NCI-H526 treated with DMSO at 0.1 percent for 48 hours (cell line): ENCODE measurements at regions not wholly inside any gene's neighbourhood (a gene's known extent, or its start where the extent isn't known, plus 50 kb on each side); places are given as distances from the start of the nearest gene placed in this dataset.

Experiments used
- DNase-seq: peaks from one replicate; lab custom pipeline; 2025; lab: John Stamatoyannopoulos, UW

DNA sequence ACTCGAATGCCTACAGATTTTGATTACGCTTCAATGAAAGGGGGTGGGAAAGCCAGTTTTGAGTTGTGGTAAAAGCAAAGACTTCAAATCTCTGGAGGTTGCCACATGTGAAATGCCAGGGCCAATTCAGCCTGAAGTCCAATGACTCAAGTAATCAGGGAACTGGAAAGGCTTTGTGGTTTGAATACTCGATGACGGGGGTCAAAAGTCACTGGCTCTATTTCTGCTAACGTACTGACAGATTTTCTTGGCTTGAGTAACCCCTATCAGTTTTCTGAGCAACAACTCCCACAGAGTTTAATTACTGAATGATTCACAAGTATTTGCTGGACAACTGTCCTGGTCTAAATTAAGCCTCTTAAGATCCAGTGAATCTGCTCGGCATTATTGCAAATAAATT lies 152.2 kb downstream of the SIPA1L2 start:
- DNase-seq: no peak

DNA sequence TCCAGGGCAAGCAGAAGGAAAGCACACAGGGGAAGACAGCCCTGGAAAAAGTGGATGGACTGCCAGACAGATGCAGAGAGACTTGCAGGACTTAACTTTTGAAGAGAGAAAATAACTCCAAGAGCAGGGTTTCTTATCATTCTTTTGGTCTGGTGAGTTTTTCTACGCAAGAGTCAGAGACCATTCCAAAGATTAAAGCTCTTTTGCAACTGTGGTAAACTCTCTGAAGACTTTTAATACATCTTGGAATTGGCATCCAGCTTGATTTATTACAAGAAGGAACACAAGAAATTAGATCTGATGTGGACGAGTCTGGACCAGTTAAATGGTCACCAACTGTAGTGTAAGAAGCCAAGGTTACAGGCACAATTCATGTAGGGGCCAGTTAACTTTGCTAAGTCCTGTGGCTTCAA lies 153.4 kb downstream of the SIPA1L2 start:
- DNase-seq: no peak

DNA sequence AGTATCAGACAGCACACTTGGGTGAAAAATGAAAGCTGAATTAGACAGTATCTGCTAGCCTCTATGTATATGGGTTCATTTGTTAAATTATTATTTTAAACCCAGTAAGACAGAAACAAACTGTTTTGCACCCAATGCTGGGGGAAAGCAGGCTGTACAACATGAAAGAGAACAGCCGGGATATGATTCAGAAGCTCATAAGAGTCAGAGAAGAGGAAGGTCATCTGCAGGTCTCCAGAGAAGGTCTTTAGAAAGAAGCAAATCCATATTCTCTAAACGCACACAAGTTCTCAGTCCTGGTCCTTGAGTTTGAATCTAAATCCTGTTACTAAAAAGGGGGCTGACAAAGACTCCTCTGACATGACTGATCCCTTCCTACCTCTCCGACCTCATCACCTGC lies 155.1 kb downstream of the SIPA1L2 start:
- DNase-seq: no peak

DNA sequence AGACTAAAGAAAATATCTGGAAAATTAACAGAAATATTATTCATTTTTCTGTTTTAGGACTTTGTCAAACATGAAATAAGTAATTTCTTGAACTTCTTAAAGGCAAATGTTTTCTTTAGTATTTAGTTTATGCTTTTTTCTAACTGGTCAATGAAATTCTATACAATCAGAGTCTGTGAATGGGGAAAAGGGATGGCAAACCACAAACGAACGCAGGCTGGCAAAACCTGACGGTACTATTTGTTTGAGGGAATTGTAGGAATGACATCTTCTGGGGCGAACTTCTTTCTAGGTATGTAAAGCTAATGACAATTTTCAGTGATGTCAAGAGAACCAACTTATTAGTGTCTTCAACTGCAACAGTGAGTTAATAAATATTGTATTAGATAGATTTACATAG lies 156.0 kb downstream of the SIPA1L2 start:
- no peak for DNase-seq

DNA sequence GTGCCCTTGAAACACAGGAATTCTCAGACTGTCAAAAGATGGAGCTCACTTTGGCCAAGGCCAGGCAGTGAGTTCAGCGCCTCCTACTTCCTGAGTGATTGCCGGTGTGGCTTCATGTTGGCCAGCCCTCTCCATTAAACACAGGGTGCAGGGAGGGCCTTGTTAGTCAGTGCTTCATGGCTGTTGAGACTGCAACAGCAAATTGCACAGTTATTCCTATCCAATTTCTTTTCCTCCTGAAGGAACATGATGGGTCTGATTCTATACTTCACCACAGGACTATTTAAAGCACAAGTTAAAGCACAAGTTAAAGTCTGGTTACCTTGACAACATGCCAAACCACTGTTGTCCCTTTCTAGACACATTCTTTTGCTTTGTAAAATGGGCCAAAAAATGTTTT lies 156.6 kb downstream of the SIPA1L2 start:
- no peak for DNase-seq

DNA sequence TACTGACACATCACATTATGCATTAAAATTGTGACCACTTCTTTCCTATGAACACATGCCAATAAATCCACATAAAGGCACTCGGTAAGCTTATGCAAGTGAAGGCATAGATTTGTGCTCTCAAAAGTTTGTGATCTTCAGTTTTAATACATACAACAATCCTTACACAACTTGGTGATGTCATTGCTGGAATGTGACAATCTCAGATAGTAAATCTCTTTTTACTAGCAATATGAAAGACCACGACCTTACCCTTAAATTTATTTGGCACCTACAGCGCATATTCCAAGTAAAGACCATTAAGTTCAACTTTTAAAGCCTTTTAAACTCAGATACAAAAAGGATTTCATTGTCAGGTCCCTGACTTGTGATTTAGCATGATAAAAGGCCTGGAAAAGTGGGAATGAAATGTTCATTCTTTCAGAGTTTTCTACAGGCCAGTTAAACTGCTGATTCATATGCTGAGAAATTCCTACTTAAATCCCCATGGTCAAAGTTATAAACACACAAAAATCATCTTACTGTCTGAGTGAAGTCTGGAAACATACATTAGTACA lies 157.4 kb downstream of the SIPA1L2 start:
- no peak for DNase-seq

DNA sequence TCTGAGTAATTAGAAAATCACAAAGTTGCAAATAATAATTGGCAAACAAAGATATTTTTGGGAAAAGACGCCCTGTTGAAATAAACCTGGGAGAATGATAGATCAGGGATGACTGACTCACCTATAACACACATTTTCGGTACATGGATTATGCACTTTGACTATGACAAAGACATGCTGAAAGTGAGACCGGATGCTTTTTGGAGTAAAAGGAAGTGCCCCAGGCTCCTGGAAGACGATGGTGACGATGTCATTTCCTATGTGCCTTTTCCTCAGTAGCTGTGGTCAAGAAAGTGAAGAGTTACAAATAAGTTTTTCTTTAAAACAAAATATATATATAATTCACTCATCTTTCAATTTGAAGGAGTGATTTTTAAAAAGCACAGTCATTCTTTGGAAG lies 158.7 kb downstream of the SIPA1L2 start:
- no peak for DNase-seq

DNA sequence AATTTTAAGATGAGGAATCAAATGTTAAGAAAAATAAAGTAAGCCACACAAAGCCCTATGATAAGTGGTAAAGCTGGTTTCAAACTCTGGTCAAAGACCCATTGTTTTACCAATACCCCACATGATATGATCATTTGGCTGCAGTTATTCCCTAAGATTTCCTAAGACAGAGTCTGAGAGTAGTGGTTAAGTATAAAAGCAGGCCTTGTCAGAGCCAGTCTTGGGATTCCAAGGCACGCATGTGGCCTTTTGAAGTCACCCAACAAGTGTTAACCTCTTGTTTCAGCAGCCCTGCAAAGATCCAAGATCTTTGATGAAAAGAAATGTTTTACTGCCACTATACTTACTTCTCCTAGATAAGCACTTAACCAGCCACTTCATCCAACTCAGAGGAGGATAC lies 159.2 kb downstream of the SIPA1L2 start:
- no peak for DNase-seq

DNA sequence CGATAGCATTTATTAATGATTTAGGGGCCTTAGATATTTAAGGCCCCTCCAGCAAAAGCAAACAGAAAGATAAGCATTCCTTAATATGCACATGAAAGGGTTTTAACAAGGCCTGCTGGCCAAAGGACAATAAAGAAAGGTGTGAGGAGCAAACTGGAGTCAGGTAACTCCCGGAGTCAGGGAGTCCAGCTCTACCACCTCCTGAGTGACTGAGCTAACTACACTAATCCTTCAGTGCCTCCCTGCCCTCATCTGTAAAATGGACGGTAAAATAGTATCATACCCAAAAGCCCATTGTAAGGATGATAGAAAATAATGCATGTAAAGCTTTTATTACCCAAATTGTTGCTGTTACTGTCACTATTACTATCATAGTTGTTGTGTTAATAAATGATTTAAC lies 161.7 kb downstream of the SIPA1L2 start:
- DNase-seq: no peak

DNA sequence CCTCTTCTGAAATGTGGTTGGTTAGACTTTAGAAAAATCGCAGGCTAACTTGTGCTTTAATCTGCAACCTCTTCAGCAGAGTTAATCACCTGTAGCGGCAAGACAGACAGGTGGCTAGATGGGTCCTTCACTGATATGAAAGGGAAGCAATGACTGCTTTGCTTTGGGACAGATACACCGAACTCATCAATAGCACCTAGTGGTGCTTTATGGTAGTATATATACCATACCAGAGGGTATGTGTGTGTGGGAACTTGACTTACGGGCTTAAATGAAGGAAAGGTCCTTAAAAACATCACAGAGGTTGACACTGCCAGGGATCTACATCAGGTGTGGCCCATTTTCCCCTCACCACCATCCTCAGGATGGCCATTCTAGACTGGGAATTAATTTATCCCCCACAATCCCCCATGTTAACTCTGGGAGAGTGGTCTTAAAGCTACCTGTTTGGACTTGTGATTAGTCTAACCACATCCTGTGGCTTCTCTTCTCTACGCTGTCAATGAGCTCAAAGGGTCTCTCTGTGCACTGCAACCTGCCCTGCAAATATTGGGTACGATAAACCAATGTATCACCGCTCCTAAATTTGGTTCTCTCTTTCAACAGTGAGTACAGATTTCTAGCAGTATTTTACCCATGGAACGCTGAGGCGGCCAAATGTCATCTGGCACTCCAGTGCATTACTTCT lies 162.7 kb downstream of the SIPA1L2 start:
- DNase-seq: no peak

DNA sequence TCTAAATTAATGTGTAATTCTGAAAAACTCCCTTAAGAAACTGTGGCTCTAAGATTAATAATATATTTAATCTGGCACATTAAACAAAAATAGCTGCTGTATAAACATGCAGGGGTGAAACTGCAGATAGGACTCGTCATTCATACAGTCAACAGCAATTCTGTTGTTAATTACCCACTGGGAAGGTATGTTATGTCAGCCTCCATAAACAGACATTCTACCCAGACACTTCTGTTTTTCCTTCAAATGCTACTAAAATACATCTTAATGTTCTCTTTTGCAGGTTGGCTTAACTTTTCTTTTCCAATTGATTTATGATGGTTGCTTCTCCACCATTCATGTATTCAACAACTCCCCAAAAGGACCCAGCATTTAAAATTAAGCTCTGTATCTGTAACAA lies 165.6 kb downstream of the SIPA1L2 start:
- DNase-seq: no peak

DNA sequence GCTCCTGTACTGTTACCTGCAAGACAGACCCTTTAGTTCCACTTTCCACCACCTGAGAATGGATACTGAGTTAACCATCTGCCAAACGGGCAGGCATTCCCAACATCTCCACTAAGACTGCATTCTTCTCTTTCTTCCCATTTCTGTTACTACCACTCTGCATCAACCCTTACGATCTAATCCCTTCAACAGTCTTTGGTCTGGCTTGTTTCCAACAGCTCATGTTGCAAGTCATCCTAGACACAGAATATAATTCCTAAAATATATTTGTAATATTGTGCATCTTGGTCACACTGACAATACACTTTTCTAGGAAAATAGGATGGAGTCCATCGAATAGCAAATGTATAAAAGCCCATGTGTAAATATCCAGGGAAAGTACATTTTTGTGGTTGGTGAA lies 166.7 kb downstream of the SIPA1L2 start:
- DNase-seq: no peak

DNA sequence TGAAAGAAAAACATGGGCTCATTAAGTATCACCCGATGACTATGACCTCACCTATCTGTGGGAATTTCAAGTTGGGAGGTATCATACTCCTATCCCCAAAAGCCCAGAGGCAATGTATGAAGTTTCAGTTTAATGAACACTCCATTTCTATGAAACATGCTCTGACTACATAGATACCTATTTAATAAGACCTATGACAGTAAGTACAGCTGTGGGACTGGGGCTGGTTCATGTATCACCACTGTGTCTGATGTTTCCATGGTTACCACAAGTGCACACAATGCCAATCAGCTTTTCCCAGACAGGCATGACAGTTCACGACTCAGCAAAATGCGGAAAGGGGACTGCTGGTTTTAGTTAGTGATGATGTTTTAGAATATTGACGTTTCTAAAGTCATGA lies 167.7 kb downstream of the SIPA1L2 start:
- DNase-seq: no peak

DNA sequence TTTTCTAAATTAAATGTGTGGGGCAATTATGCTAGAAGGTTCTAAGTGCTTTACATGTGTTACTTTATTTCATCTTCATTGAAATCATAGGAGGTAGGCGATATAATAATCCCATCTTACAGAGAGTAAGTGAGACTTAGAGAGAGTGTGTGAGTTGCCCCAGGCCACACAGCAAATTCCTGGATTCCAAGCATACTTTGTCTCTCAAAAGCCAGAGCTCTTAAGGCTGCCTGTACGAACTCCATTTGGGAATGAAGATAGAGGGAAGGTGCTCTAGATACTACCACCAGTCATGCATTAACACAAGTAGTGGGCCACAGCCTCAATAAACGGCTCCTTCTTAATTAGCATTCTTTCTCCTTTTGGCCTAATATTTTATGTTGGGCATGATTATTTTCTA lies 170.1 kb downstream of the SIPA1L2 start:
- no peak for DNase-seq

DNA sequence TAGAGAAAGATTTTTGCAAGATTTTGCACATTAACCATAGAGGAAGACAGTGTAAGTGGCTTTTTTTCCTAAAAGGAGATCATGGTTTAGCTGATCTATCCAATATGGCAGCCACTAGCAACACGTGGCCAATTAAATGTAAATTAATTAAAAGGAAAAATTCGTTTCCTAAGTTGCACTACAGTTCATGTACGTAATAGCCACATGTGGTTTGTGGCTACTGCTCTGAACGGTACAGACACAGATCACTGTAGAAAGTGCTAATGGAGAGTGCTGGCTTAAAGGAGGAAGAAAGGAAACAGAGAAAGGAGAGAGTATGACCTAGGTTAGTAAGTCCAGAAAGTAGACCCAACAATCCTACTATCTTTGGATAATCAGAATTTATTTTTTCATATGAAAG lies 170.8 kb downstream of the SIPA1L2 start:
- no peak for DNase-seq

DNA sequence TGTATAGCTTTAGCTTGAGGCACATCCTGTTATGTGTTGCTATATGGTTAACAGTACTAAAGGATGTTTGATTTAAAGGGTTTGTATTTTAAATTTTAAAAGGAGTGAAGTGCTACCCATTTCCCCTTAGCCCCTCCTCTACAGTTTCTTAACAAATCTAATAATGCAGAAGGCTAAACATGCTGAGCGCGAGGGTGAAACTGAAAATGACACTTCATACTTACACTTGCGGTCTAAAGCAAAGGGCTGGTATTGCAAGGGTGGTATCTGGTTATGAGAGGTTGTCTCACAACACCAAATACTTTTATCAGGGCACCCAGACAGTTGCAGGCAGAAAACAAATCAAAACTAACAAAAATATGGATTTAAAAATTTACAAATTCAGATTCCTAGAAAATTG lies 172.3 kb downstream of the SIPA1L2 start:
- no peak for DNase-seq

DNA sequence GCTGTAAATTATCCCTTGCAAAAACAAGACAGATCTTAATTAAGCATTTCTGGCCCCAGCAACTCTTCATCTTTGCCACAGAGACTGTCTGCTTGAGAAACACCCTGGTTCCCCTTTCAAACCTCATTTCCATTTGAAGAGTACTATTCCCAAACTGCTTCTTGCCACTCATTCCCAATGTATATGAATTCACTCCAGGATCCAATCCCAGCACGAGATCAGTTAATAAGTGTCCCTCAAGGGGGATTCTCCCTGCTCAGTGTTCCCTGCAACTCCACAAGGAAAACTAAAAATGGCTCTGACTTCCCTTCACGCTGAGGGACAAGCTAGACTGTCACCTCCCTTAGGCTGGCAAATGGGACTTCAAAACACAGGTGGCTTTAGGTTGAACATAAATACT lies 173.2 kb downstream of the SIPA1L2 start:
- DNase-seq: no peak

DNA sequence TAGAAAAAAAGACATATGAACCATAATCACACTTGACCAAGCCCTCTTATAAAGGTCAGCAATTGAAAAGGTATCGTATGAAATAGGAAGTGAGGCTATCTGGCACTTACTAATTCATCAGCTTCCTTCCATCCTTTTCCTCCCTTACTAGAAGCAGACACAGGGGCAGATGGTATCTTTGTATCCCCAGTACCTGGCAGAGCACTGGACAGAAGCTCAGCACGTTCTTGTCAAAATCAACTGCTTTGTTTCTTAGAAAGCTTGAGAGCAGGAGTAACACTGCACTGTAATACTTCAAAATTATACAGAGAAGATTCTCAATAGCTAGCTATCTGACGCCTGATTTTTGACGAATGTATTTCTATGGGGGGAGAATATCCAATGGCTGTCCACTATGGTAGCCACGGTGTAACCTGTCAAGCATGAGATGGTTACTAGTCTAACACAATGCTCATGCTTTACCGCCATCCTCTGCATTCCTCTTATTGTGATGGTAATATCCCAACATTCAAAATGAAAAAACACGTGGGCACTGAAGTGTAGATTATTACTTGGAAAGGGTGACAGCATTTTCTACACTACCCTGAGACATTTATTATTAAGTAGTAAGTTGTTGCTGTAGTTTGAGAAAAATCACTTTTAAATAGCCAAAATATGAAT lies 175.6 kb downstream of the SIPA1L2 start:
- DNase-seq: no peak

DNA sequence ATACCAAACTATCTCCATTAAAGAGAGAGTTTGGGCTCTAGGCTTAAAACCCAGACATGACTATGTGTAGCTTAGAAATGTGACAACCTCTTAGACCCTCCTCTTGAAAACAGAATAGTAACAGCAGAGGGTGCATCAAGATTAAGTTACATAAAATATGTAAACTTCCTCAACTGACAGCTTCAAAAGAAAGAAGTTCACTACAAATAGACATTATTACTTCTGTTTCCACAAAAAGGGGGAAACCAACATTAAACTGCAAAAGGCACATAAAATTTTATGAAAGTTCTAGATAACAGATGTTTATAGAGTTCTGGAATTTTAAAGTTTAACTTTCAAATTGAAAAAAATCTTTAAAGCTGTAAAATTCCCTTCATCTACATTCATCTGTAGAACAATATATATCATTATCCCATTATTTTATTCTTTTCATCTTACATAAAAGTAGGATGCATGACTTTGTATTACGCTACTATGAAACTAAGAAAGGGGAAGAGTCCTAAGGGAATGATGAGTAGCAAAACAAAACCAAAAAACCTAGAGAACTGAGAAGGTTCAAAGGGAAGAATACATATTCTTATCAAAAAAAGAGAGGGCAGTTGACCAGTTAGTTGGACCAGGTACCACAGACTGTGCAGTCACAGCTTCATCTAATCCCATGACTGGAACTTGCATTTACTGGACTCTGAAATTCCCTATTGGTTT lies 177.0 kb downstream of the SIPA1L2 start:
- DNase-seq: no peak

DNA sequence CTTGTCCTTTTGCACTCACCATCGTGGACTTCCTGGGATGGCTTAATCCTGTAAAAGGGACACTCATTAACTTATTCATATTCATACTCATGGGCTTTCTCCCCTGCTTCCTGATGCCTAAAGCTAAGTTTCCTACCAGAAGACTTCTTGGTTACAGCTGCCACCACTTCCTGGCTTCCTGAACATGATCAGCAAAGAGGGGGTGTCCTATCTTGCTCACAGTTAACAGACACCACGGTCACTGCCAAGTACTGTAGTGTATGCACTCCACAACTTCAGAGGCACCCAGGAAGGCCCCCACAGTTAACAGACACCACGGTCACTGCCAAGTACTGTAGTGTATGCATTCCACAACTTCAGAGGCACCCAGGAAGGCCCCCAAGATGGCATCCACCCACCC lies 177.8 kb downstream of the SIPA1L2 start:
- DNase-seq: no peak

DNA sequence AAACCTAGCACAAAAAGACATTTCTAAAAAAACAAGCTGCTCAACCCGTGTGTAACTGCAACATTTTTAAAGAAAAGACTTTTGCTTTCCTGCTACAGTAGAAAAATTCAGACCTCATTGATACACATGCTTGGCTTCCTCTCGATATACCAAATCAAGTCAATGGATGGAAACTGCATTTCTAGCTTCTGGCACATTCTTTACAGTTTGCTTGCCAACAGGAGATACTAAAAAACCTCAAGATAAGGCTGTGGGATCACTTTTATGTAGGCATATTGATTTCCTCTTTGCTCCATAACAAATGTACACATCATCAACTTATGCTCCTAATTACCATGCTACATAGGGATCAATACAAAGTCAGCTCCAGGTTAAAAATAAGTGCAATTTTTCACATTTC lies 178.4 kb downstream of the SIPA1L2 start:
- no peak for DNase-seq

DNA sequence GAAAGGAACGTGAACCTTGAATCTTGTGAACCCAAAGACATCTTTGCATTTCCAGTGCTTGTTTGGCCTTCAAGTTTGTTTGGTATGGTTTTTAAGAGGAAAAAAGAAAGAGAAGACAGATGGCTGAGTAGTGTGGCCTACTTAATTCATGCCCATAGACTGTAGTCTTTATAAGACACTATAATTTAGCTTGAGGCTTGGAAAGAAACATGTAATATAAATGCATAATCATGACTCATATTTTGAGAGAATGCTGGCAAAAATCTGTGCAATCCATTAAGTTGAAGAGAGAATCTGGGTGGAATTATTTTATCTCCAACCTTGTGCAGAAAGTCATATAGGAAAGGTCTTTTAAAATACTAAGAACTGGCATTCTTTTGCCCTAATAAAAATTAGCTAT lies 179.3 kb downstream of the SIPA1L2 start:
- DNase-seq: no peak

DNA sequence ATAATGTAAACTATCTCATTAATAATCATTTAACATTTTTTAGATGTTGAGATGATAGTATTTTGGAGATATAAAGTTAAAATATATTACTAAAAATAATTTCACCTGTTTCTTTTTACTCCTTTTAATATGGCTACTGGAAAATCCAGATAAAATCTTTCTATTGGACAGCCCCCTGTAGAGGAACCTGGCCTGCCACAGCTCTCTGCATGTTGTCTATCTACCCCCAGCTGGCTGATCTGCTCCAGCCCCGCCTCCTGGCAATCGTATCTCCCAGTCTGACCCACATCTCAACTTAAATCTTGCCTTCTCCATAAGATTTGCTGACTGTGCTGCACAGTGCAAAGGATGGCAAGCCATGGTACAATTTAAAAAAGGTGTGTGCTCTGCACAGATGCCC lies 182.8 kb downstream of the SIPA1L2 start:
- no peak for DNase-seq
